ENCODE measurements at regions not wholly inside any gene's neighbourhood (a gene's known extent, or its start where the extent isn't known, plus 50 kb on each side); places are given as distances from the start of the nearest gene placed in this dataset.

- TF ChIP-seq POLR2AphosphoS5 (IDR thresholded peaks at IDR 0.05; ENCODE audit: insufficient read depth, low read depth, low read length) (no peak), JUN (IDR thresholded peaks at IDR 0.05; ENCODE audit: borderline replicate concordance, insufficient read depth, insufficient read length, low read depth) (no peak), EZH2 (IDR thresholded peaks at IDR 0.05; ENCODE audit: borderline replicate concordance, low read depth, low read length, severe bottlenecking) (no peak), POLR2A (IDR thresholded peaks at IDR 0.05; ENCODE audit: low read depth, low read length) (no peak), MYC (IDR thresholded peaks at IDR 0.05; ENCODE audit: low read depth, low read length) (no peak), CTCF (IDR thresholded peaks at IDR 0.05; ENCODE audit: extremely low read depth in 1 of 2, insufficient read depth in 1 of 2, low read depth in 1 of 2, low read length in 2 of 2) (no peak), GATA2 (IDR thresholded peaks at IDR 0.05; ENCODE audit: insufficient read depth, insufficient read length, low read depth, low read length) (no peak), MAX (IDR thresholded peaks at IDR 0.05; ENCODE audit: insufficient read depth, insufficient read length) (no peak), FOS (IDR thresholded peaks at IDR 0.05; ENCODE audit: borderline replicate concordance, insufficient read depth, low read length) (no peak)
- no TSS peak for BruUV-seq (replicated peaks)
- ChIA-PET POLR2A (no interaction called here), CTCF (no interaction called here)
- no peak overlapping the region for H3K4me3 ChIP-seq (replicated peaks in 1 of 3; ENCODE audit: insufficient read depth in 1 of 3, low read depth in 1 of 3, low read length in 3 of 3)
- H2AFZ ChIP-seq (ENCODE audit: low read depth, low read length) = no peak overlapping the region
- no peaks in the 10 kb centered on the region for H3K4me1 ChIP-seq (ENCODE audit: control insufficient read depth, extremely low read depth, insufficient read depth, low read length)
- no peak overlapping the region for H3K9ac ChIP-seq (replicated peaks; ENCODE audit: extremely low read depth, insufficient read depth, low read length)
- no peaks in the 10 kb centered on the region for H3K9me3 ChIP-seq (replicated peaks; ENCODE audit: control insufficient read depth, insufficient read depth, low read length)
- no peak overlapping the region for H3K4me2 ChIP-seq (ENCODE audit: insufficient read depth, low read length)
- no peak overlapping the region for H3K27ac ChIP-seq (ENCODE audit: insufficient read depth, low read depth, low read length)
- no peaks in the 10 kb centered on the region for H3K9me1 ChIP-seq (replicated peaks; ENCODE audit: control insufficient read depth, extremely low read depth, insufficient read depth, low read length)
- DNase-seq (ENCODE audit: low read depth, low spot score) = no peak
- no peaks in the 10 kb centered on the region for H3K36me3 ChIP-seq (ENCODE audit: control insufficient read depth in 2 of 2, extremely low read depth in 1 of 2, insufficient read depth in 2 of 2, low read length in 2 of 2)
- H3K27me3 ChIP-seq (ENCODE audit: control insufficient read depth in 2 of 2, insufficient read depth in 2 of 2, low read length in 2 of 2) = no peaks in the 10 kb centered on the region
- intact Hi-C loops (cut with micrococcal nuclease) = no loop called here
- dilution Hi-C loops (cut with MboI; ENCODE audit: extremely low pct_ligation_motif_present, low sequenced_read_pairs) = no loop called here
- H4K20me1 ChIP-seq (replicated peaks; ENCODE audit: control insufficient read depth, extremely low read depth, insufficient read depth, low read length) = no peaks in the 10 kb centered on the region
- no peak for FAIRE-seq
- H3K79me2 ChIP-seq (ENCODE audit: control insufficient read depth, insufficient read depth, low read length) = no peaks in the 10 kb centered on the region
Measured at GRCh38 chr5:83815661-83816060, 95.0 kb upstream of the HAPLN1 start.
